ENCODE measurements at regions not wholly inside any gene's neighbourhood (a gene's known extent, or its start where the extent isn't known, plus 50 kb on each side); places are given as distances from the start of the nearest gene placed in this dataset.
"Not testable (repeated sequence)": the region's sequence is repeated elsewhere in the genome, so short reads cannot be mapped to it uniquely, and the experiment has no call there.

DNA sequence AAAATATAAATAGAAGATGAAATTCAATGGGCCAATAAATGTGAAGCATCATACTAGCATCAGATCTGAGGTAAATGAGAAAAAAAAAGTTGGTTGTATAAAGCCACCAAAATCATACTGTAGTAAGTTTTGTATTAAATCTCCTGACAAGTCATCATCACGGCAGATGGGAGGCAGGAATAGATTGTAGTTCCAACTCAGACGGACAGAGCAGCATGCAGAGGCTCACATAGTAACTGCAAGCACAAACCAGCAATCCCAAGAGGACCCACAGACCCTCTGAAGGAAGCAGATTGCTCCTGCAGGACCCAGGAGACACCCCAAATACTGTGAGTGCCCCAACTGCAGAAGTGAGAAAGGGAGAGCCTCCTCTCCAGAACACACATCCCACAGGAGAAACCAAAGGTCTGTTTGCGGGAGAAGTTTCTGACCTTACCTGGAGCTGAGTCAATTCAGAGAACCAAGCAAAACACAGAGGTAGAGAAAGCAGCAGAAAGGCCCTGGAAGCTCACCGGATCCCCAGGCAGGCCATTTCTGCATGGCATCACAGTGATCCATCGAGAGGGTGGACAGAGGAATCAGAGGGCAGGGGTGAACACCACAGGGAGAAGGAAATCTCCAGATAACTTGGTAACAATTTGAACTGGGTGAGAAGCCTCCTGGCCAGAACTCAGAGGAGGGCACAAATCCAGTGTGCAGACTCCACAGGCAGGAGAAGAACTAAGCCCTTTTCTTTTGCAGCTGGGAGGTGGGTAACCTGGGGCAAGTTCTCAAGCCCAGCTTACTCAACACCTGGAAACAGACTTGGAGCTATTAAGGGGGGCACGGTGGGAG lies 141.6 kb upstream of the ARHGEF26 start:
- Histone ChIP-seq H3K4me3 (no peak overlapping the region), H3K4me1 (replicated peaks in 1 of 2) (no peaks in the 10 kb centered on the region), H3K27ac (no peak overlapping the region), H3K36me3 (replicated peaks in 1 of 2) (no peaks in the 10 kb centered on the region), H3K9me3 (replicated peaks in 1 of 3) (no peaks in the 10 kb centered on the region), H3K27me3 (no peaks in the 10 kb centered on the region)
- DNase-seq = no peak
- no peak for TF ChIP-seq POLR2A (IDR thresholded peaks at IDR 0.05)
- TF ChIP-seq, protein P1, sequence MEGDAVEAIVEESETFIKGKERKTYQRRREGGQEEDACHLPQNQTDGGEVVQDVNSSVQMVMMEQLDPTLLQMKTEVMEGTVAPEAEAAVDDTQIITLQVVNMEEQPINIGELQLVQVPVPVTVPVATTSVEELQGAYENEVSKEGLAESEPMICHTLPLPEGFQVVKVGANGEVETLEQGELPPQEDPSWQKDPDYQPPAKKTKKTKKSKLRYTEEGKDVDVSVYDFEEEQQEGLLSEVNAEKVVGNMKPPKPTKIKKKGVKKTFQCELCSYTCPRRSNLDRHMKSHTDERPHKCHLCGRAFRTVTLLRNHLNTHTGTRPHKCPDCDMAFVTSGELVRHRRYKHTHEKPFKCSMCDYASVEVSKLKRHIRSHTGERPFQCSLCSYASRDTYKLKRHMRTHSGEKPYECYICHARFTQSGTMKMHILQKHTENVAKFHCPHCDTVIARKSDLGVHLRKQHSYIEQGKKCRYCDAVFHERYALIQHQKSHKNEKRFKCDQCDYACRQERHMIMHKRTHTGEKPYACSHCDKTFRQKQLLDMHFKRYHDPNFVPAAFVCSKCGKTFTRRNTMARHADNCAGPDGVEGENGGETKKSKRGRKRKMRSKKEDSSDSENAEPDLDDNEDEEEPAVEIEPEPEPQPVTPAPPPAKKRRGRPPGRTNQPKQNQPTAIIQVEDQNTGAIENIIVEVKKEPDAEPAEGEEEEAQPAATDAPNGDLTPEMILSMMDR (IDR thresholded peaks at IDR 0.05) = no peak
- 69 to 82% (median 77%) methylated on average over 5 to 6 of the region's 6 CpGs for WGBS, 4 donors
- intact Hi-C loops (cut with DNase I) = no loop called here

DNA sequence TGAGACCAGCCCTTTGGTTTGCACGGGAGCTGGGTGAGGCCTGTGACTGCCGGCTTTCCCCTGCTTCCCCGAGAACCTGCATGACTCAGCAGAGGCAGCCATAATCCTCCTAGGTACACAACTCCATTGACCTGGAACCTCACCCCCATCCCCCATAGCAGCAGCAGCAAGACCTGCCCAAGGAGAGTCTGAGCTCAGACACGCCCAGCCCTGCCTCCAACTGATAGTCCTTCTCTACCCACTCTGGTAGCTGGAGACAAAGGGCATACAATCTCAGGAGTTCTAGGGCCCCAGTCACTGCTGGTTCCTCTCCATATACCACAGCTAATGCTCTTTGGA lies 141.0 kb upstream of the ARHGEF26 start:
- Histone ChIP-seq H3K4me3 (no peak overlapping the region), H3K9me3 (replicated peaks in 1 of 3) (no peaks in the 10 kb centered on the region), H3K27ac (no peak overlapping the region), H3K4me1 (replicated peaks in 1 of 2) (no peaks in the 10 kb centered on the region), H3K36me3 (replicated peaks in 1 of 2) (no peaks in the 10 kb centered on the region), H3K27me3 (no peaks in the 10 kb centered on the region)
- TF ChIP-seq POLR2A (IDR thresholded peaks at IDR 0.05) = no peak
- TF ChIP-seq, protein P1 (IDR thresholded peaks at IDR 0.05) = no peak
- DNase-seq = no peak
- intact Hi-C loops (cut with DNase I) = no loop called here
- WGBS, 4 donors = 66 to 89% (median 85%) methylated on average over 3 to 4 of the region's 4 CpGs

DNA sequence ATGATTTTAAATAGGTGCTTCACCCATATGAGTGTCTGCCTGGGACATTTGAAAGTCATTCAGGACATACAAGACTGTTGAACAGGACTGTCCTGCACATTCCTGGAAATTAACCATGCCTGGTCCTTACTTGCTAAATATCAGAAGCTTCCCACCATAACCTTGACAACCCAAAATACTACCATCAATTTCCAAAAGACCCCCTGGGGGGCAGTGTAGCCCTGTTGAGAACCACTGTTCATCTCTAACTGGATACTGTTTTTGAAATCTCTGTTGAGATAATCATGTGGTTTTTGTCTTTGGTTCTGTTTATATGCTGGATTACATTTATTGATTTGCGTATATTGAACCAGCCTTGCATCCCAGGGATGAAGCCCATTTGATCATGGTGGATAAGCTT lies 123.8 kb upstream of the ARHGEF26 start:
- H3K9me3 ChIP-seq (replicated peaks in 1 of 3); H3K4me3 ChIP-seq; H3K27ac ChIP-seq; H3K27me3 ChIP-seq; intact Hi-C loops (cut with DNase I); H3K4me1 ChIP-seq (replicated peaks in 1 of 2); H3K36me3 ChIP-seq (replicated peaks in 1 of 2); DNase-seq: not testable (repeated sequence)
- TF ChIP-seq, protein P1 (IDR thresholded peaks at IDR 0.05) = peak in 1 of 6 experiments; percentile 9
- 90 to 100% (median 100%) methylated on average over 1 of the region's 1 CpG for WGBS, 4 donors

DNA sequence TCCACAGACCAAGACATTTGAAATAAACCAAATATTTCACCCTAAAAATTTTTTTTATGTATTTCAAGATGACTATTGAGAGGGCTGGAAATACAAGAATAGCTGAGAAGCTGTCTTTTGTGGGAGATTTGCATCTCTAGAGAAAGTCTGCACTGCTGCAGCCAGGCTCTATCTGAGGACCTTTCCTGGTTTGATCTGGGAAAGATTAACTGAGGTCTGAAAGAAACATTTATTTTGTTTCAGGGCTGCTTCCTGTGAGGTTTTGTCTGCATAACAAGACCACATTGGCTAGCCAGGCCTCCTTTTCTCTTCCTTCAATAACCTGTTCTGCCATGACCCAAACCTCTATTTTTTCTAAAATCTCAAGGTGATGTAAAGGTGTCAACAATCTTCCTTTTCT lies 117.5 kb upstream of the ARHGEF26 start:
- intact Hi-C loops (cut with DNase I) = no loop called here
- Histone ChIP-seq H3K4me3 (no peak overlapping the region), H3K4me1 (replicated peaks in 1 of 2) (no peaks in the 10 kb centered on the region), H3K9me3 (replicated peaks in 1 of 3) (no peaks in the 10 kb centered on the region), H3K27me3 (no peaks in the 10 kb centered on the region), H3K36me3 (replicated peaks in 1 of 2) (no peaks in the 10 kb centered on the region), H3K27ac (no peak overlapping the region)
- TF ChIP-seq POLR2A (IDR thresholded peaks at IDR 0.05) = no peak
- TF ChIP-seq, protein P1 (IDR thresholded peaks at IDR 0.05) = no peak
- no peak for DNase-seq

Data from adrenal gland (tissue), 9 donors.